Left ventricle myocardium inferior (tissue), 1 donor: ENCODE measurements at regions not wholly inside any gene's neighbourhood (a gene's known extent, or its start where the extent isn't known, plus 50 kb on each side); places are given as distances from the start of the nearest gene placed in this dataset.

Experiments used
- DNase-seq: peaks from one replicate; pipeline ENCODE4 v3.0.0-alpha.2; 2020
- H3K27ac ChIP-seq: fragments of 200-600 bp; replicated peaks from 2 replicates; pipeline ENCODE4 v1.8.0; 2021
- H3K27me3 ChIP-seq: fragments of 200-600 bp; 2 replicates; pipeline ENCODE4 v1.8.0; 2021; ENCODE audit warnings: low read depth
- H3K36me3 ChIP-seq: fragments of 200-600 bp; 2 replicates; pipeline ENCODE4 v1.8.0; 2021
- H3K4me1 ChIP-seq: fragments of 200-600 bp; 2 replicates; pipeline ENCODE4 v1.8.0; 2021
- H3K4me3 ChIP-seq: fragments of 200-600 bp; 2 replicates; pipeline ENCODE4 v1.8.0; 2021; ENCODE audit warnings: mild to moderate bottlenecking, moderate library complexity
- H3K9me3 ChIP-seq: fragments of 200-600 bp; replicated peaks from 2 replicates; pipeline ENCODE4 v1.8.0; 2021
- CTCF ChIP-seq: fragments of 200-600 bp; IDR thresholded peaks from 2 replicates; pipeline ENCODE4 v1.8.0; 2021; ENCODE audit warnings: antibody characterized with exemption, mild to moderate bottlenecking, borderline replicate concordance
- intact Hi-C: fragments of 100-400 bp; cut with micrococcal nuclease; formaldehyde crosslinking; loops from one replicate; pipeline ENCODE4 v1.11.0; 2022
- donor health status: DM: no; HTN: yes; CAD: no; lungs with severe emphysema.

GRCh38 chr3:104101736-104102135, 1265.0 kb upstream of the ALCAM start:
- H3K9me3 ChIP-seq: peaks cover 14% of the 10 kb centered on the region
- H3K27ac ChIP-seq: no peak overlapping the region
- no peak for TF ChIP-seq CTCF
- no peaks in the 10 kb centered on the region for H3K4me1 ChIP-seq
- no peaks in the 10 kb centered on the region for H3K27me3 ChIP-seq
- no peaks in the 10 kb centered on the region for H3K36me3 ChIP-seq
- intact Hi-C loops: no loop called here
- DNase-seq: no peak
- no peak overlapping the region for H3K4me3 ChIP-seq

GRCh38 chr3:104102386-104102785, 1264.3 kb upstream of the ALCAM start:
- peak; percentile 44 for TF ChIP-seq CTCF
- Histone ChIP-seq H3K27me3 (no peaks in the 10 kb centered on the region), H3K9me3 (peaks cover 14% of the 10 kb centered on the region), H3K4me3 (no peak overlapping the region), H3K4me1 (no peaks in the 10 kb centered on the region), H3K27ac (no peak overlapping the region), H3K36me3 (no peaks in the 10 kb centered on the region)
- intact Hi-C loops: no loop called here
- no peak for DNase-seq

GRCh38 chr3:104106276-104106675, 1260.4 kb upstream of the ALCAM start:
- Histone ChIP-seq H3K4me1 (no peaks in the 10 kb centered on the region), H3K27ac (no peak overlapping the region), H3K9me3 (no peaks in the 10 kb centered on the region), H3K27me3 (no peaks in the 10 kb centered on the region), H3K4me3 (no peak overlapping the region), H3K36me3 (no peaks in the 10 kb centered on the region)
- intact Hi-C loops: no loop called here
- no peak for TF ChIP-seq CTCF
- DNase-seq: no peak

- no peak for TF ChIP-seq CTCF
- no peak overlapping the region for H3K27ac ChIP-seq
- DNase-seq: no peak
- H3K36me3 ChIP-seq: no peaks in the 10 kb centered on the region
- no peak overlapping the region for H3K4me3 ChIP-seq
- intact Hi-C loops: no loop called here
- H3K27me3 ChIP-seq: no peaks in the 10 kb centered on the region
- H3K4me1 ChIP-seq: no peaks in the 10 kb centered on the region
- no peaks in the 10 kb centered on the region for H3K9me3 ChIP-seq
Measured at GRCh38 chr3:104108522-104108921, 1258.2 kb upstream of the ALCAM start.

GRCh38 chr3:104126463-104126862, 1240.2 kb upstream of the ALCAM start:
- intact Hi-C loops: no loop called here
- Histone ChIP-seq H3K4me1 (no peaks in the 10 kb centered on the region), H3K9me3 (peaks cover 32% of the 10 kb centered on the region), H3K4me3 (no peak overlapping the region), H3K27me3 (no peaks in the 10 kb centered on the region), H3K36me3 (no peaks in the 10 kb centered on the region), H3K27ac (no peak overlapping the region)
- no peak for TF ChIP-seq CTCF
- DNase-seq: no peak
